Bronchial epithelial cell (primary cell): ENCODE measurements at regions not wholly inside any gene's neighbourhood (a gene's known extent, or its start where the extent isn't known, plus 50 kb on each side); places are given as distances from the start of the nearest gene placed in this dataset.

Experiments
- DNase-seq: peaks from one replicate; pipeline ENCODE4 v3.0.0-alpha.2; 2010; ENCODE audit warnings: low read depth
- FAIRE-seq: peaks from 2 replicates; lab custom pipeline; 2011; peaks lifted over from hg19 to GRCh38; lab: Jason Lieb, UNC
- H3K27me3 ChIP-seq: 2 replicates; pipeline ENCODE4 v1.5.1; 2011; ENCODE audit warnings: low read length; ENCODE audit not compliant: control insufficient read depth, insufficient read depth
- H3K36me3 ChIP-seq: 2 replicates; pipeline ENCODE4 v1.5.1; 2011; ENCODE audit warnings: low read length; ENCODE audit not compliant: control insufficient read depth, insufficient read depth
- H3K4me3 ChIP-seq: 2 replicates; pipeline ENCODE4 v1.5.1; 2011; ENCODE audit warnings: mild to moderate bottlenecking, low read depth, low read length, control low read depth
- CTCF ChIP-seq: IDR thresholded peaks from 2 replicates; pipeline ENCODE4 v1.5.1; 2011; ENCODE audit warnings: mild to moderate bottlenecking, moderate library complexity, low read length, control low read depth, inconsistent platforms; ENCODE audit not compliant: insufficient read depth, severe bottlenecking

- FAIRE-seq (peak; percentile 36), DNase-seq (peak; percentile 87)
- Histone ChIP-seq H3K4me3 (no peak overlapping the region), H3K27me3 (no peaks in the 10 kb centered on the region), H3K36me3 (no peaks in the 10 kb centered on the region)
- no peak for TF ChIP-seq CTCF
Observed at GRCh38 chr1:106232128-106232527, 824.3 kb upstream of the PRMT6 start.

GRCh38 chr1:106233511-106233910, 823.0 kb upstream of the PRMT6 start:
- Histone ChIP-seq H3K27me3 (no peaks in the 10 kb centered on the region), H3K4me3 (no peak overlapping the region), H3K36me3 (no peaks in the 10 kb centered on the region)
- TF ChIP-seq CTCF: no peak
- FAIRE-seq: no peak
- DNase-seq: no peak

GRCh38 chr1:106249365-106249764, 807.1 kb upstream of the PRMT6 start:
- Histone ChIP-seq H3K27me3 (no peaks in the 10 kb centered on the region), H3K4me3 (no peak overlapping the region), H3K36me3 (no peaks in the 10 kb centered on the region)
- DNase-seq (no peak), FAIRE-seq (no peak)
- TF ChIP-seq CTCF: no peak

GRCh38 chr1:106249810-106250209, 806.7 kb upstream of the PRMT6 start:
- no peak for TF ChIP-seq CTCF
- FAIRE-seq (no peak), DNase-seq (no peak)
- Histone ChIP-seq H3K36me3 (no peaks in the 10 kb centered on the region), H3K27me3 (no peaks in the 10 kb centered on the region), H3K4me3 (no peak overlapping the region)

- DNase-seq: peak; percentile 87
- no peak for FAIRE-seq
- no peak overlapping the region for H3K4me3 ChIP-seq
- no peak for TF ChIP-seq CTCF
- no peaks in the 10 kb centered on the region for H3K27me3 ChIP-seq
- no peaks in the 10 kb centered on the region for H3K36me3 ChIP-seq
Observed at GRCh38 chr1:106254748-106255147, 801.7 kb upstream of the PRMT6 start.

GRCh38 chr1:106266786-106267185, 789.7 kb upstream of the PRMT6 start:
- H3K4me3 ChIP-seq: no peak overlapping the region
- H3K27me3 ChIP-seq: no peaks in the 10 kb centered on the region
- FAIRE-seq (no peak), DNase-seq (peak; percentile 76)
- no peaks in the 10 kb centered on the region for H3K36me3 ChIP-seq
- no peak for TF ChIP-seq CTCF
